ENCODE measurements at regions not wholly inside any gene's neighbourhood (a gene's known extent, or its start where the extent isn't known, plus 50 kb on each side); places are given as distances from the start of the nearest gene placed in this dataset.

- Histone ChIP-seq H3K27me3 (ENCODE audit: control insufficient read depth in 4 of 4, insufficient read depth in 4 of 4, low read length in 3 of 4) (no peaks in the 10 kb centered on the region), H3K9me3 (ENCODE audit: control insufficient read depth in 4 of 4, low read length in 3 of 4) (peaks cover 0 to 11% (median 3%) of the 10 kb centered on the region in 4 donors), H3K36me3 (ENCODE audit: control insufficient read depth in 4 of 4, insufficient read depth in 3 of 4, low read depth in 1 of 4, low read length in 3 of 4) (no peaks in the 10 kb centered on the region), H3K4me3 (ENCODE audit: low read depth in 1 of 3, low read length in 3 of 3) (no peak overlapping the region), H3K27ac (ENCODE audit: low read depth in 1 of 2, low read length in 2 of 2) (no peak overlapping the region), H3K4me1 (ENCODE audit: control insufficient read depth in 4 of 4, insufficient read depth in 4 of 4, low read length in 3 of 4) (no peaks in the 10 kb centered on the region), H3K9ac (ENCODE audit: low read depth in 1 of 2, low read length in 2 of 2) (no peak overlapping the region)
- TF ChIP-seq NR2F2 (IDR thresholded peaks at IDR 0.05) = no peak
- TF ChIP-seq JUND (IDR thresholded peaks at IDR 0.05) = no peak
- TF ChIP-seq CTCF (IDR thresholded peaks at IDR 0.05; ENCODE audit: low read depth, low read length, missing input control) = no peak
- no peak for DNase-seq (ENCODE audit: low spot score)
- WGBS = 89% methylated on average over 8 of the region's 8 CpGs
Observed at GRCh38 chr2:2914252-2914651, 463.4 kb downstream of the EIPR1 start.

- no peak overlapping the region for H3K27ac ChIP-seq (ENCODE audit: low read depth in 1 of 2, low read length in 2 of 2)
- H3K36me3 ChIP-seq (ENCODE audit: control insufficient read depth in 4 of 4, insufficient read depth in 3 of 4, low read depth in 1 of 4, low read length in 3 of 4) = no peaks in the 10 kb centered on the region
- H3K9me3 ChIP-seq (ENCODE audit: control insufficient read depth in 4 of 4, low read length in 3 of 4) = peaks cover 0 to 11% (median 3%) of the 10 kb centered on the region in 4 donors
- no peak for DNase-seq (ENCODE audit: low spot score)
- TF ChIP-seq HNF4G (IDR thresholded peaks at IDR 0.05) (no peak), FOXA2 (IDR thresholded peaks at IDR 0.05) (no peak), ATF3 (IDR thresholded peaks at IDR 0.05) (no peak), GABPA (IDR thresholded peaks at IDR 0.05 in 1 of 2, conservative IDR thresholded peaks at IDR 0.05 in 1 of 2) (no peak), HNF4A (conservative IDR thresholded peaks at IDR 0.05) (no peak), SP1 (IDR thresholded peaks at IDR 0.05) (no peak), EGR1 (IDR thresholded peaks at IDR 0.05; ENCODE audit: low read depth in 2 of 2) (no peak), CTCF (IDR thresholded peaks at IDR 0.05; ENCODE audit: low read depth, low read length, missing input control) (no peak), FOXA1 (IDR thresholded peaks at IDR 0.05) (no peak), NR2F2 (IDR thresholded peaks at IDR 0.05) (no peak), ZBTB33 (IDR thresholded peaks at IDR 0.05) (no peak), RAD21 (IDR thresholded peaks at IDR 0.05) (no peak), REST (IDR thresholded peaks at IDR 0.05) (no peak), RXRA (IDR thresholded peaks at IDR 0.05) (no peak), MAX (IDR thresholded peaks at IDR 0.05) (no peak)
- H3K4me3 ChIP-seq (ENCODE audit: low read depth in 1 of 3, low read length in 3 of 3) = no peak overlapping the region
- H3K9ac ChIP-seq (ENCODE audit: low read depth in 1 of 2, low read length in 2 of 2) = no peak overlapping the region
- no peaks in the 10 kb centered on the region for H3K27me3 ChIP-seq (ENCODE audit: control insufficient read depth in 4 of 4, insufficient read depth in 4 of 4, low read length in 3 of 4)
- 76% methylated on average over 13 of the region's 13 CpGs for WGBS
- H3K4me1 ChIP-seq (ENCODE audit: control insufficient read depth in 4 of 4, insufficient read depth in 4 of 4, low read length in 3 of 4) = no peaks in the 10 kb centered on the region
Observed at GRCh38 chr2:2913601-2914120, 464.0 kb downstream of the EIPR1 start.

Data from liver (tissue), 8 donors.